Liver (tissue), 8 donors: ENCODE measurements at regions not wholly inside any gene's neighbourhood (a gene's known extent, or its start where the extent isn't known, plus 50 kb on each side); places are given as distances from the start of the nearest gene placed in this dataset.

Experiments
- DNase-seq: peaks from one replicate; pipeline ENCODE4 v3.0.0-alpha.2; 2017; ENCODE audit warnings: low spot score
- H3K27ac ChIP-seq, 2 donors: one replicate each; pipeline ENCODE4 v1.7.0; 2013; ENCODE audit warnings: inconsistent platforms in 2 of 2, low read length in 2 of 2, control low read depth in 1 of 2, low read depth in 1 of 2, mild to moderate bottlenecking in 1 of 2
- H3K27me3 ChIP-seq, 4 donors: one replicate each; pipeline versions ENCODE4 v1.6.1 to v1.7.0; 2013; ENCODE audit warnings: low read length in 3 of 4, inconsistent platforms in 1 of 4, mild to moderate bottlenecking in 1 of 4, moderate library complexity in 1 of 4; ENCODE audit not compliant: control insufficient read depth in 4 of 4, insufficient read depth in 4 of 4
- H3K36me3 ChIP-seq, 4 donors: one replicate each; pipeline versions ENCODE4 v1.6.1 to v1.7.0; 2013; ENCODE audit warnings: low read length in 3 of 4, mild to moderate bottlenecking in 3 of 4, low read depth in 1 of 4, moderate library complexity in 1 of 4; ENCODE audit not compliant: control insufficient read depth in 4 of 4, insufficient read depth in 3 of 4
- H3K4me1 ChIP-seq, 4 donors: one replicate each; pipeline versions ENCODE4 v1.6.1 to v1.7.0; 2013; ENCODE audit warnings: low read length in 3 of 4, mild to moderate bottlenecking in 3 of 4, moderate library complexity in 1 of 4; ENCODE audit not compliant: control insufficient read depth in 4 of 4, insufficient read depth in 4 of 4
- H3K4me3 ChIP-seq, 3 donors: one replicate each; pipeline versions ENCODE4 v1.6.1 to v1.7.0; 2013; ENCODE audit warnings: low read length in 3 of 3, control low read depth in 1 of 3, low read depth in 1 of 3, mild to moderate bottlenecking in 1 of 3
- H3K9ac ChIP-seq, 2 donors: one replicate each; pipeline ENCODE4 v1.7.0; 2013; ENCODE audit warnings: low read length in 2 of 2, mild to moderate bottlenecking in 2 of 2, moderate library complexity in 2 of 2, control low read depth in 1 of 2, low read depth in 1 of 2
- H3K9me3 ChIP-seq, 4 donors: one replicate each; pipeline versions ENCODE4 v1.6.1 to v1.7.0; 2013; ENCODE audit warnings: low read length in 3 of 4; ENCODE audit not compliant: control insufficient read depth in 4 of 4
- EGR1 ChIP-seq, 2 donors: IDR thresholded peaks; 2 replicates each; pipeline ENCODE4 v1.6.1; 2016 to 2018; ENCODE audit warnings: antibody characterized with exemption in 2 of 2, low read depth in 2 of 2
- FOXA2 ChIP-seq: IDR thresholded peaks from 2 replicates; pipeline ENCODE4 v1.6.1; 2016; ENCODE audit warnings: antibody characterized with exemption
- GABPA ChIP-seq, 2 donors: IDR thresholded peaks in 1 of 2; conservative IDR thresholded peaks in 1 of 2; 2 replicates each; pipeline ENCODE4 v1.6.1; 2016; ENCODE audit warnings: antibody characterized with exemption in 2 of 2, mild to moderate bottlenecking in 1 of 2, moderate library complexity in 1 of 2
- HNF4G ChIP-seq: IDR thresholded peaks from 2 replicates; pipeline ENCODE4 v1.6.1; 2016; ENCODE audit warnings: antibody characterized with exemption
- NR2F2 ChIP-seq: IDR thresholded peaks from 2 replicates; pipeline ENCODE4 v1.6.1; 2016; ENCODE audit warnings: antibody characterized with exemption
- RAD21 ChIP-seq, 2 donors: IDR thresholded peaks; 2 replicates each; pipeline ENCODE4 v1.6.1; 2016; ENCODE audit warnings: antibody characterized with exemption in 2 of 2, mild to moderate bottlenecking in 2 of 2
- RXRA ChIP-seq, 2 donors: IDR thresholded peaks; 2 replicates each; pipeline ENCODE4 v1.6.1; 2017 to 2018; ENCODE audit warnings: antibody characterized with exemption in 2 of 2, mild to moderate bottlenecking in 1 of 2
- TAF1 ChIP-seq: conservative IDR thresholded peaks from 2 replicates; pipeline ENCODE4 v1.6.1; 2016; ENCODE audit warnings: antibody characterized with exemption, mild to moderate bottlenecking
- YY1 ChIP-seq: IDR thresholded peaks from 2 replicates; pipeline ENCODE4 v1.6.1; 2016; ENCODE audit warnings: antibody characterized with exemption, mild to moderate bottlenecking
- WGBS: extraction: QIAGEN DNeasy Blood & Tissue Kit; methylation state at CpG from one replicate; pipeline ENCODE4 v1.1.7; 2013; 5-methylcytosine and 5-hydroxymethylcytosine counted together
- TF ChIP-seq, protein P1 (sequence below): IDR thresholded peaks from 2 replicates; pipeline ENCODE4 v1.6.1; 2016; ENCODE audit warnings: antibody characterized with exemption
- TF ChIP-seq, protein P2 (sequence below): IDR thresholded peaks from 2 replicates; pipeline ENCODE4 v1.6.1; 2016; ENCODE audit warnings: antibody characterized with exemption, mild to moderate bottlenecking
- TF ChIP-seq, protein P3 (sequence below): fragments of 150-350 bp; IDR thresholded peaks from 2 replicates; pipeline ENCODE4 v1.5.1; 2017; ENCODE audit warnings: improper control_type of control experiment, low read depth, low read length; ENCODE audit not compliant: missing input control
- donor health status: healthy.
- donor health status: healthy.
- donor health status: healthy.
- donor health status: healthy.
- donor health status: healthy.

DNA sequence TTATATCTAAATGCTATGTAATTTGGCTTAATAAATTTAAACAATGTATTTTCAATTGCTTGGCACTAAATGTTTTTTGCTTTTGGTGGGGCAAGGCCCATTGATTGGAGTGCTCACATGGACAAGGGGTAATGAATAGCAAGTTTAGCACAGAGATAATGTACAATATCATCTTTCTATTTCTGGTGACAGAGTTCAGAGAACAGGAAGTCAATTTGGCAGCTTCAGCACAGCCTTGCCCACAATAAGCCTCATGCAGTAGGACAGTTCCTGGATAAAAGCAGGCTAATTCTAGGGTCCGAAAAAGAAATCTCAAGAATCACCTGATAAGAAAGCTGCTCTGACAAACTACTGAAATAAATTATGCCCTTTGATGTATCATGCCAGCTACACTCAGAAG lies 443.9 kb upstream of the FSHR start:
- Histone ChIP-seq H3K36me3 (no peaks in the 10 kb centered on the region), H3K9ac (no peak overlapping the region), H3K27me3 (no peaks in the 10 kb centered on the region), H3K27ac (no peak overlapping the region), H3K4me3 (no peak overlapping the region), H3K4me1 (no peaks in the 10 kb centered on the region), H3K9me3 (peaks cover 0 to 2% (median 0%) of the 10 kb centered on the region in 4 donors)
- TF ChIP-seq, protein P1, sequence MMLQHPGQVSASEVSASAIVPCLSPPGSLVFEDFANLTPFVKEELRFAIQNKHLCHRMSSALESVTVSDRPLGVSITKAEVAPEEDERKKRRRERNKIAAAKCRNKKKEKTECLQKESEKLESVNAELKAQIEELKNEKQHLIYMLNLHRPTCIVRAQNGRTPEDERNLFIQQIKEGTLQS, result no peak
- TF ChIP-seq FOXA2 (no peak), HNF4G (no peak), GABPA (IDR thresholded peaks at IDR 0.05 in 1 of 2, conservative IDR thresholded peaks at IDR 0.05 in 1 of 2) (no peak), EGR1 (IDR thresholded peaks at IDR 0.05; ENCODE audit: low read depth in 2 of 2) (no peak), RAD21 (IDR thresholded peaks at IDR 0.05) (no peak), TAF1 (no peak), RXRA (IDR thresholded peaks at IDR 0.05) (no peak), YY1 (no peak)
- TF ChIP-seq, protein P2, sequence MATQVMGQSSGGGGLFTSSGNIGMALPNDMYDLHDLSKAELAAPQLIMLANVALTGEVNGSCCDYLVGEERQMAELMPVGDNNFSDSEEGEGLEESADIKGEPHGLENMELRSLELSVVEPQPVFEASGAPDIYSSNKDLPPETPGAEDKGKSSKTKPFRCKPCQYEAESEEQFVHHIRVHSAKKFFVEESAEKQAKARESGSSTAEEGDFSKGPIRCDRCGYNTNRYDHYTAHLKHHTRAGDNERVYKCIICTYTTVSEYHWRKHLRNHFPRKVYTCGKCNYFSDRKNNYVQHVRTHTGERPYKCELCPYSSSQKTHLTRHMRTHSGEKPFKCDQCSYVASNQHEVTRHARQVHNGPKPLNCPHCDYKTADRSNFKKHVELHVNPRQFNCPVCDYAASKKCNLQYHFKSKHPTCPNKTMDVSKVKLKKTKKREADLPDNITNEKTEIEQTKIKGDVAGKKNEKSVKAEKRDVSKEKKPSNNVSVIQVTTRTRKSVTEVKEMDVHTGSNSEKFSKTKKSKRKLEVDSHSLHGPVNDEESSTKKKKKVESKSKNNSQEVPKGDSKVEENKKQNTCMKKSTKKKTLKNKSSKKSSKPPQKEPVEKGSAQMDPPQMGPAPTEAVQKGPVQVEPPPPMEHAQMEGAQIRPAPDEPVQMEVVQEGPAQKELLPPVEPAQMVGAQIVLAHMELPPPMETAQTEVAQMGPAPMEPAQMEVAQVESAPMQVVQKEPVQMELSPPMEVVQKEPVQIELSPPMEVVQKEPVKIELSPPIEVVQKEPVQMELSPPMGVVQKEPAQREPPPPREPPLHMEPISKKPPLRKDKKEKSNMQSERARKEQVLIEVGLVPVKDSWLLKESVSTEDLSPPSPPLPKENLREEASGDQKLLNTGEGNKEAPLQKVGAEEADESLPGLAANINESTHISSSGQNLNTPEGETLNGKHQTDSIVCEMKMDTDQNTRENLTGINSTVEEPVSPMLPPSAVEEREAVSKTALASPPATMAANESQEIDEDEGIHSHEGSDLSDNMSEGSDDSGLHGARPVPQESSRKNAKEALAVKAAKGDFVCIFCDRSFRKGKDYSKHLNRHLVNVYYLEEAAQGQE, result no peak
- DNase-seq, result no peak
- 54% methylated on average over 1 of the region's 1 CpG for WGBS

DNA sequence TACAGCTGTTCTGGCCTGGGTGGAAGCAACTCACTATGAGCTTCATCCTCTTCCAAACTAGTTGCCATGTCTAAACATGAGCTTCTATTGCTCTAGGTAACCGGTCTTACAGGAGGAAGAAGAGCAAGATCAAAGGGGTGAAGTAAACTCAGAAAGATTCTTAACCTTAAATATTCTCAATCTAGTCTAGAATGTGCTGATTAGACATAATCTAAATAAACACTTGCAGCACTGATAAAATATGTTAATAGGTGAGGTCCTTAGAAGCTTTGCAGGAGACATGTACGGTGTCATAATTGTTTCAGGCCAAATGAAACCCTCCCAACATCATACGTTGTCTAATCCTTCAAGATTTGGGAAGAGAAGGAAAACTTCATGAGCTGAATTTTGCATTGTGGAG lies 431.6 kb upstream of the FSHR start:
- Histone ChIP-seq H3K9me3 (no peaks in the 10 kb centered on the region), H3K27me3 (no peaks in the 10 kb centered on the region), H3K4me3 (no peak overlapping the region), H3K36me3 (no peaks in the 10 kb centered on the region), H3K9ac (no peak overlapping the region), H3K27ac (no peak overlapping the region), H3K4me1 (no peaks in the 10 kb centered on the region)
- no peak for DNase-seq
- WGBS, result 77% methylated on average over 3 of the region's 3 CpGs
- no peak for TF ChIP-seq NR2F2
- no peak for TF ChIP-seq GABPA (IDR thresholded peaks at IDR 0.05 in 1 of 2, conservative IDR thresholded peaks at IDR 0.05 in 1 of 2)
- TF ChIP-seq, protein P2, result no peak
- TF ChIP-seq, protein P3, sequence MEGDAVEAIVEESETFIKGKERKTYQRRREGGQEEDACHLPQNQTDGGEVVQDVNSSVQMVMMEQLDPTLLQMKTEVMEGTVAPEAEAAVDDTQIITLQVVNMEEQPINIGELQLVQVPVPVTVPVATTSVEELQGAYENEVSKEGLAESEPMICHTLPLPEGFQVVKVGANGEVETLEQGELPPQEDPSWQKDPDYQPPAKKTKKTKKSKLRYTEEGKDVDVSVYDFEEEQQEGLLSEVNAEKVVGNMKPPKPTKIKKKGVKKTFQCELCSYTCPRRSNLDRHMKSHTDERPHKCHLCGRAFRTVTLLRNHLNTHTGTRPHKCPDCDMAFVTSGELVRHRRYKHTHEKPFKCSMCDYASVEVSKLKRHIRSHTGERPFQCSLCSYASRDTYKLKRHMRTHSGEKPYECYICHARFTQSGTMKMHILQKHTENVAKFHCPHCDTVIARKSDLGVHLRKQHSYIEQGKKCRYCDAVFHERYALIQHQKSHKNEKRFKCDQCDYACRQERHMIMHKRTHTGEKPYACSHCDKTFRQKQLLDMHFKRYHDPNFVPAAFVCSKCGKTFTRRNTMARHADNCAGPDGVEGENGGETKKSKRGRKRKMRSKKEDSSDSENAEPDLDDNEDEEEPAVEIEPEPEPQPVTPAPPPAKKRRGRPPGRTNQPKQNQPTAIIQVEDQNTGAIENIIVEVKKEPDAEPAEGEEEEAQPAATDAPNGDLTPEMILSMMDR, result no peak
- TF ChIP-seq, protein P1, result no peak
- TF ChIP-seq YY1, result no peak
- no peak for TF ChIP-seq RAD21 (IDR thresholded peaks at IDR 0.05)
- no peak for TF ChIP-seq EGR1 (IDR thresholded peaks at IDR 0.05; ENCODE audit: low read depth in 2 of 2)
- no peak for TF ChIP-seq HNF4G
- TF ChIP-seq RXRA (IDR thresholded peaks at IDR 0.05), result no peak
